ENCODE measurements at regions not wholly inside any gene's neighbourhood (a gene's known extent, or its start where the extent isn't known, plus 50 kb on each side); places are given as distances from the start of the nearest gene placed in this dataset.

DNA sequence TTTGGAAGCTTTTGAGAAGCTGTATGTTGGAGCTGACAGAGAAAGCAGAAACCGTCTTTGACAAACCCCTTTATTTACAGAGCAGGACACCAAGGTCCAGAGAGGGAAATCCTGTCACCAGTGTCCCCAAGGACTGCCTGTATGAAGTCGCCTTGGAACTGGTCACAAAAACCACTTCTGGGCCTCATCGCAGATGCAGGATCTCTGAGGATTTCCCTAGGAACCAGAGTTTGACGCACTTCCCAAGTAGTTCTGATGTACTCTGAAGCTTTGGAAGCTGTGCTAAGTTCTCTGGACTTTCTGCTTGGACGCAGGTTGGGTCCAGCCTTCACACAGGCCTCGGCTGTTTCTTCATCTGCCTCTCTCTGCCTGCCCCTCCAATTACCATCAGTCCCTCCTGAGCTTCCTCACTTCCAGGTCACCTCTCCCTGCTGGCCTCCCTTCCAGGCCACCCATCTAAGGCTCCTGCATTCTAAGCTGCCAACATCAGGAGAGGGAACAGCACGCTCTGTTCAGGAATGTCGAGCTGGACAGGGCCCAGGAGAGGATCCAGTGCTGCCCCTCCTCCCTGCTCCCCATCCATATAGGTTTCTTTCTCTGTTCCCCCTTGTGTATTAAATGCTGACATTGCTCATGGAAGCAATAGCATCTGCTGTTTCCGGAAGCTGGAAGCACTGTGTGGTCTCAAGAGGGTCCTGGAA lies 270.8 kb downstream of the OPA1 start:
- TF ChIP-seq, protein P1, sequence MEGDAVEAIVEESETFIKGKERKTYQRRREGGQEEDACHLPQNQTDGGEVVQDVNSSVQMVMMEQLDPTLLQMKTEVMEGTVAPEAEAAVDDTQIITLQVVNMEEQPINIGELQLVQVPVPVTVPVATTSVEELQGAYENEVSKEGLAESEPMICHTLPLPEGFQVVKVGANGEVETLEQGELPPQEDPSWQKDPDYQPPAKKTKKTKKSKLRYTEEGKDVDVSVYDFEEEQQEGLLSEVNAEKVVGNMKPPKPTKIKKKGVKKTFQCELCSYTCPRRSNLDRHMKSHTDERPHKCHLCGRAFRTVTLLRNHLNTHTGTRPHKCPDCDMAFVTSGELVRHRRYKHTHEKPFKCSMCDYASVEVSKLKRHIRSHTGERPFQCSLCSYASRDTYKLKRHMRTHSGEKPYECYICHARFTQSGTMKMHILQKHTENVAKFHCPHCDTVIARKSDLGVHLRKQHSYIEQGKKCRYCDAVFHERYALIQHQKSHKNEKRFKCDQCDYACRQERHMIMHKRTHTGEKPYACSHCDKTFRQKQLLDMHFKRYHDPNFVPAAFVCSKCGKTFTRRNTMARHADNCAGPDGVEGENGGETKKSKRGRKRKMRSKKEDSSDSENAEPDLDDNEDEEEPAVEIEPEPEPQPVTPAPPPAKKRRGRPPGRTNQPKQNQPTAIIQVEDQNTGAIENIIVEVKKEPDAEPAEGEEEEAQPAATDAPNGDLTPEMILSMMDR (IDR thresholded peaks at IDR 0.05) = no peak
- TF ChIP-seq POLR2A (IDR thresholded peaks at IDR 0.05) = no peak
